Muscle layer of colon (tissue), 2 donors: ENCODE measurements at regions not wholly inside any gene's neighbourhood (a gene's known extent, or its start where the extent isn't known, plus 50 kb on each side); places are given as distances from the start of the nearest gene placed in this dataset.

ENCODE experiments used
- H3K27ac ChIP-seq: one replicate; pipeline ENCODE4 v1.7.0; 2013; ENCODE audit warnings: low read depth, mild to moderate bottlenecking, low read length, moderate library complexity
- H3K27me3 ChIP-seq, 2 donors: one replicate each; pipeline ENCODE4 v1.7.0; 2013; ENCODE audit warnings: low read length in 2 of 2, mild to moderate bottlenecking in 2 of 2; ENCODE audit not compliant: insufficient read depth in 2 of 2, control insufficient read depth in 1 of 2
- H3K36me3 ChIP-seq: one replicate; pipeline ENCODE4 v1.7.0; 2013; ENCODE audit warnings: mild to moderate bottlenecking, low read length; ENCODE audit not compliant: insufficient read depth
- H3K4me1 ChIP-seq: one replicate; pipeline ENCODE4 v1.7.0; 2013; ENCODE audit warnings: mild to moderate bottlenecking, low read length; ENCODE audit not compliant: insufficient read depth
- H3K4me3 ChIP-seq, 2 donors: one replicate each; pipeline ENCODE4 v1.7.0; 2013; ENCODE audit warnings: low read length in 2 of 2, low read depth in 1 of 2, mild to moderate bottlenecking in 1 of 2, moderate library complexity in 1 of 2
- H3K9ac ChIP-seq: one replicate; pipeline ENCODE4 v1.7.0; 2013; ENCODE audit warnings: low read length
- H3K9me3 ChIP-seq: one replicate; pipeline ENCODE4 v1.7.0; 2013; ENCODE audit warnings: mild to moderate bottlenecking, low read length
- donor health status: abdominal sarcoma.
- donor health status: Adenocarcinoma of cecum.

DNA sequence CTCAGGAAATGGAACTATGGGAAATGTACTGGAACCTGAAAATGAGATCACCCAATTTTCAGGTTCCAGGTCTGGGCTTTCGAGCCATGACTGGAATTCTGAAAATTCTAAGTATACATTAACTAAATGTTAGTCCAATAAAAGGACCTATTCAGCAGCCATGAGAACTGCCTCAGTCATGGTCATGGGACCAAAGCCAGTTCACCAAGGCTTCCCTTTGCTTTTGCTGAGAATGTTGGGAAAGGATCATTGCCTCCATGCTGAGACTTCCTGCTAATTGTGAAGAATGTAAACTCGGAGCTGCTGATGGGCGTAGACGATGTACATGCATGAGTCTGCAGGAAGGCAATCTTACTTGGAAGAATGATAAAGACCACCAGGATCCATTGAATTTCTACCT, 624.4 kb upstream of the SOX11 start:
- H3K9ac ChIP-seq, result no peak overlapping the region

DNA sequence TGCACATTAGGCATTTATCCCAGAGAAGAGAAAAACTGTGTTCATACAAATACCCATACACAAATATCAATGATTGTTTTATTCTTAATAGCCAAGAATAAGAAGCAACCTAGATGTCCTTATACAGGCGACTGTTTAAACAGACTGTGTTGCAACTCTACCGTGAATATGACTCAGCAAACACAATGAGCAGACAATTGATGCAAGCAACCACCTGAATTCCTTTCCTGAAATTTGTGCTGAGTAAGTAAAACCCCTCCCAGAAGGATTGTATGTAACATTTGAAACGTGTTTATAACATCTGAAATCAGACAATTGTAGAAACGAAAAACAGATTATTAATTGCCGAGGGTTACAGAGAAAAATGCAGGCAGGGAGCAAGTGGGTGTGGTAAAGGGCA, 621.9 kb upstream of the SOX11 start:
- no peaks in the 10 kb centered on the region for H3K27me3 ChIP-seq

More for the DNA sequence above, 624.4 kb upstream of the SOX11 start:
- H3K27ac ChIP-seq, result no peak overlapping the region
- H3K4me1 ChIP-seq, result no peaks in the 10 kb centered on the region
- no peaks in the 10 kb centered on the region for H3K27me3 ChIP-seq
- no peaks in the 10 kb centered on the region for H3K36me3 ChIP-seq
- no peak overlapping the region for H3K4me3 ChIP-seq
- no peaks in the 10 kb centered on the region for H3K9me3 ChIP-seq

GRCh38 chr2:5074733-5075132, 617.5 kb upstream of the SOX11 start:
- Histone ChIP-seq H3K36me3 (no peaks in the 10 kb centered on the region), H3K27me3 (no peaks in the 10 kb centered on the region), H3K9ac (no peak overlapping the region), H3K9me3 (no peaks in the 10 kb centered on the region), H3K27ac (no peak overlapping the region), H3K4me3 (no peak overlapping the region), H3K4me1 (no peaks in the 10 kb centered on the region)

More for the DNA sequence above, 621.9 kb upstream of the SOX11 start:
- Histone ChIP-seq H3K9ac (no peak overlapping the region), H3K4me3 (no peak overlapping the region), H3K27ac (no peak overlapping the region), H3K9me3 (no peaks in the 10 kb centered on the region), H3K36me3 (no peaks in the 10 kb centered on the region), H3K4me1 (no peaks in the 10 kb centered on the region)

DNA sequence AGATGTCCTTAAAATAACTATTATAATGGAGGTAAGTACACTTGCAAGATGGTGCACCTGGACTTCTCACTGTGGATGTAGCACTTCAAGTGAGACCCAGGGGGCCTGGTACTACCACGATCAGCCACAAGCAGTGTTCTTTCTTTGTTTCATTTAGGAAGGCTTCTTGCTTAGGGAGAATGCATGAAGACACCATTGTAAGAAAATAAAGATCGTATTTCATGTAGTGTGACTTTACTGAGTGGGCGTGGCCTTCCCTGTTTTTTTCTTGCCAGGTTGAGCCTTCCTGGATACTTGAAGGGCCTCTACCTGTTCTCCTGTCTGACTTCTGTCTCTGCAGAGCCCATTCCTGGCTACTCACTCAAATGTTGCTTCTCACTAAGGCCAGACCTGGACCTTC, 615.6 kb upstream of the SOX11 start:
- Histone ChIP-seq H3K9ac (no peak overlapping the region), H3K4me3 (no peak overlapping the region), H3K27me3 (no peaks in the 10 kb centered on the region), H3K36me3 (no peaks in the 10 kb centered on the region), H3K9me3 (no peaks in the 10 kb centered on the region), H3K27ac (no peak overlapping the region), H3K4me1 (no peaks in the 10 kb centered on the region)

DNA sequence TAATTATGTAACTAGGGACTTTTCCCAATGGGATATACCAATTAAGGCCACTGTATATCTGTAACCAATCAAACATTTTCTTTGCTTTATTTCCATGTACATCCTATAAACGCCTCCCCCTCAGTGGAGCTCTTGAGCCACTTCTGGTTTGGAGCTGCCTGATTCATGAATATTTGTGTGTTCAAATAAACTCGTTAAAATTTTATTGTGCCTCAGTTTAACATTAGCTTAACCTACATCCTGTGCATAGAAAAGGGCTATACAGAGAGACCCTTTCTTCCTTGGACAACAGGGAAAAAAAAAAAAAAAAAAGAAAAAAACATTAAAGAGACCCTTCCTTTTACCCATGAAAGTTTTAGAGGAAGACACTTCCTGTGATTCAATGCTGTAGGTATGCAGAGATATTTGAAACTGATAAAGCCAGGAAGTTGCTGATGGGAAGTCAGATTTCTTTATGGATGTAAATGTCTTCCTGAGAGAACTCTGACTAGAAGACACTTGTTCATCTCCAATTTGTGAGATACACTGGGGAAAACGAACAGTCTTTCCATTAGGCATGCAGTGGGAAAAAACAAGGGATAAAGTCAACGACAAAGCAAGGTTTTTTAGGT, 614.6 kb upstream of the SOX11 start:
- Histone ChIP-seq H3K4me3 (no peak overlapping the region), H3K27me3 (no peaks in the 10 kb centered on the region), H3K9ac (no peak overlapping the region), H3K36me3 (no peaks in the 10 kb centered on the region), H3K27ac (no peak overlapping the region), H3K9me3 (no peaks in the 10 kb centered on the region), H3K4me1 (no peaks in the 10 kb centered on the region)

DNA sequence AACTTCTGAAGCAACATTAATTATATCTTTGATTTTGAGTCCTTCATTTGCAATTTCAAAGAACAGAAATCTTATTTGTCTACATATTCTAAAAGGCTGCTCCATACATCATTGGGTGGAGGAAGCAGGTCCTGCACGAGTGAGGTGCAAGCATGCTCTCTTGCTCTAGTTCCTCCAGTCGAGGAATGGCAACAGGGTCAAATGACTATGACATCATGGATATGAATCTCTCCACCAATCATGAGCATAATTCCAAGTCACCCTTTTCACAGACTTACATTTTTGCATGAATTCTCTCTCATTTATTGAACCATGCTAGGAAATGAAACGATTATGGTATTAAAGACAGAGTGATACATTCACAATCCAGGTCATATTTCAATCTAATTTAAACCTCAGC, 608.8 kb upstream of the SOX11 start:
- Histone ChIP-seq H3K4me1 (no peaks in the 10 kb centered on the region), H3K9me3 (no peaks in the 10 kb centered on the region), H3K27ac (no peak overlapping the region), H3K27me3 (no peaks in the 10 kb centered on the region), H3K9ac (no peak overlapping the region), H3K36me3 (no peaks in the 10 kb centered on the region), H3K4me3 (no peak overlapping the region)

GRCh38 chr2:5089409-5089808, 602.8 kb upstream of the SOX11 start:
- Histone ChIP-seq H3K4me3 (no peak overlapping the region), H3K36me3 (no peaks in the 10 kb centered on the region), H3K27ac (no peak overlapping the region), H3K27me3 (no peaks in the 10 kb centered on the region), H3K9ac (no peak overlapping the region), H3K9me3 (no peaks in the 10 kb centered on the region), H3K4me1 (no peaks in the 10 kb centered on the region)

- Histone ChIP-seq H3K4me3 (no peak overlapping the region), H3K27me3 (no peaks in the 10 kb centered on the region), H3K4me1 (no peaks in the 10 kb centered on the region)
These were observed 599.1 kb upstream of the SOX11 start for GRCh38 chr2:5093056-5093455.

GRCh38 chr2:5093518-5093917, 598.7 kb upstream of the SOX11 start:
- no peaks in the 10 kb centered on the region for H3K4me1 ChIP-seq
- H3K36me3 ChIP-seq, result no peaks in the 10 kb centered on the region
- H3K27me3 ChIP-seq, result no peaks in the 10 kb centered on the region
- no peak overlapping the region for H3K4me3 ChIP-seq
- H3K9ac ChIP-seq, result no peak overlapping the region
- H3K27ac ChIP-seq, result no peak overlapping the region
- no peaks in the 10 kb centered on the region for H3K9me3 ChIP-seq

More at GRCh38 chr2:5093056-5093455, 599.1 kb upstream of the SOX11 start:
- no peak overlapping the region for H3K9ac ChIP-seq
- no peak overlapping the region for H3K27ac ChIP-seq
- H3K9me3 ChIP-seq, result no peaks in the 10 kb centered on the region
- no peaks in the 10 kb centered on the region for H3K36me3 ChIP-seq

- Histone ChIP-seq H3K27ac (no peak overlapping the region), H3K36me3 (no peaks in the 10 kb centered on the region), H3K9me3 (no peaks in the 10 kb centered on the region), H3K9ac (no peak overlapping the region), H3K27me3 (no peaks in the 10 kb centered on the region), H3K4me1 (no peaks in the 10 kb centered on the region), H3K4me3 (no peak overlapping the region)
These were observed 598.0 kb upstream of the SOX11 start for GRCh38 chr2:5094192-5094591.

DNA sequence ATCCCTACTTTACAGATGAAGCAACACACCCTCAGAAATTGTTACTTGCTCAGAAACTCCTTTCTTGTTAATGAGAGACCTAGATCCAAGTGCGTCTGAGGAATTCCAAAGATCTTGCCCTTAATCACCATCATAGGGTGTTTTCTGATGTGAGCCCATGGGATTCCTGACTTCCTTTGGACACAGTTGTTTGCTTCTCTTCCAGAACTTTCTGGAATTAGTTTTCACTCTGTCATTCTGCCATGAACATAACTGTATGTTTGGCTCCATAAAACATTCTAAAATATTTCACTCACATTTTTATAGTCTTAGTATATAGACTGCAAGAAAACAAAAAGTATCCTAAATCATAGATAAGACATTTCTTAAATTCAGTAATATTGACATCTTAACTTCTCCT, 593.9 kb upstream of the SOX11 start:
- Histone ChIP-seq H3K4me1 (no peaks in the 10 kb centered on the region), H3K9me3 (no peaks in the 10 kb centered on the region), H3K36me3 (no peaks in the 10 kb centered on the region), H3K9ac (no peak overlapping the region), H3K4me3 (no peak overlapping the region), H3K27ac (no peak overlapping the region), H3K27me3 (no peaks in the 10 kb centered on the region)

GRCh38 chr2:5102823-5103222, 589.4 kb upstream of the SOX11 start:
- no peaks in the 10 kb centered on the region for H3K36me3 ChIP-seq
- no peak overlapping the region for H3K27ac ChIP-seq
- H3K9ac ChIP-seq, result no peak overlapping the region
- H3K27me3 ChIP-seq, result no peaks in the 10 kb centered on the region
- H3K4me3 ChIP-seq, result no peak overlapping the region
- no peaks in the 10 kb centered on the region for H3K9me3 ChIP-seq
- H3K4me1 ChIP-seq, result no peaks in the 10 kb centered on the region
